Neuronal stem cell (in vitro differentiated cells): ENCODE measurements at regions not wholly inside any gene's neighbourhood (a gene's known extent, or its start where the extent isn't known, plus 50 kb on each side); places are given as distances from the start of the nearest gene placed in this dataset.

Experiments used
- DNase-seq: peaks from one replicate; pipeline ENCODE4 v3.0.0-alpha.2; 2013; ENCODE audit warnings: low spot score
- H2AFZ ChIP-seq: one replicate; pipeline ENCODE4 v1.6.1; 2013; ENCODE audit warnings: mild to moderate bottlenecking, low read length, inconsistent platforms
- H2AK5ac ChIP-seq: 2 replicates; pipeline ENCODE4 v1.6.1; 2013; ENCODE audit warnings: low read depth, mild to moderate bottlenecking, inconsistent platforms, low read length, moderate library complexity, mixed read lengths
- H2BK120ac ChIP-seq: 2 replicates; pipeline ENCODE4 v1.6.1; 2013; ENCODE audit warnings: low read depth, mild to moderate bottlenecking, inconsistent platforms, low read length, moderate library complexity, mixed read lengths
- H2BK12ac ChIP-seq: one replicate; pipeline ENCODE4 v1.6.1; 2013; ENCODE audit warnings: low read length, inconsistent platforms
- H2BK15ac ChIP-seq: 2 replicates; pipeline ENCODE4 v1.6.1; 2013; ENCODE audit warnings: mild to moderate bottlenecking, low read length, inconsistent platforms, mixed read lengths
- H2BK5ac ChIP-seq: one replicate; pipeline ENCODE4 v1.6.1; 2013; ENCODE audit warnings: inconsistent platforms, mild to moderate bottlenecking, low read length, moderate library complexity
- H3K14ac ChIP-seq: one replicate; pipeline ENCODE4 v1.6.1; 2013; ENCODE audit warnings: low read length, inconsistent platforms
- H3K18ac ChIP-seq: 2 replicates; pipeline ENCODE4 v1.6.1; 2013; ENCODE audit warnings: low read length, inconsistent platforms
- H3K23ac ChIP-seq: 2 replicates; pipeline ENCODE4 v1.6.1; 2013; ENCODE audit warnings: low read depth, mild to moderate bottlenecking, mixed read lengths, low read length, inconsistent platforms; ENCODE audit not compliant: poor library complexity
- H3K27ac ChIP-seq: replicated peaks from 3 replicates; pipeline ENCODE4 v1.5.1; 2013; ENCODE audit warnings: low read length, inconsistent platforms
- H3K27me3 ChIP-seq, 3 experiments: 2 replicates each; pipeline ENCODE4 v1.6.1; 2013; ENCODE audit warnings: low read length in 3 of 3, mild to moderate bottlenecking in 2 of 3, inconsistent platforms in 1 of 3, low read depth in 1 of 3, mixed read lengths in 1 of 3, moderate library complexity in 1 of 3; ENCODE audit not compliant: control insufficient read depth in 3 of 3, insufficient read depth in 3 of 3
- H3K36me3 ChIP-seq, 2 donors: replicated peaks in 1 of 2; 2 replicates each; pipeline ENCODE4 v1.6.1; 2013; ENCODE audit warnings: low read length in 2 of 2; ENCODE audit not compliant: control insufficient read depth in 2 of 2, insufficient read depth in 2 of 2
- H3K4ac ChIP-seq: 2 replicates; pipeline ENCODE4 v1.6.1; 2013; ENCODE audit warnings: inconsistent platforms, mild to moderate bottlenecking, low read length, moderate library complexity
- H3K4me1 ChIP-seq, 2 donors: 1 replicate in 1 of 2; 2 replicates in 1 of 2; pipeline ENCODE4 v1.6.1; 2013; ENCODE audit warnings: low read length in 2 of 2, low read depth in 1 of 2; ENCODE audit not compliant: control insufficient read depth in 2 of 2, insufficient read depth in 1 of 2
- H3K4me2 ChIP-seq: one replicate; pipeline ENCODE4 v1.6.1; 2013; ENCODE audit warnings: mild to moderate bottlenecking, low read length, inconsistent platforms; ENCODE audit not compliant: insufficient read depth, poor library complexity, severe bottlenecking
- H3K4me3 ChIP-seq, 2 donors: 2 replicates each; pipeline ENCODE4 v1.5.1; 2013; ENCODE audit warnings: low read length in 2 of 2, mild to moderate bottlenecking in 2 of 2, inconsistent platforms in 1 of 2, moderate library complexity in 1 of 2
- H3K79me1 ChIP-seq: one replicate; pipeline ENCODE4 v1.6.1; 2013; ENCODE audit warnings: low read depth, mild to moderate bottlenecking, inconsistent platforms, low read length, moderate library complexity
- H3K9ac ChIP-seq: one replicate; pipeline ENCODE4 v1.6.1; 2013; ENCODE audit warnings: mild to moderate bottlenecking, low read depth, low read length, inconsistent platforms; ENCODE audit not compliant: poor library complexity
- H3K9me3 ChIP-seq, 2 donors: replicated peaks in 1 of 2; 2 replicates each; pipeline versions ENCODE3 to v1.6.1; 2013; ENCODE audit warnings: low read length in 2 of 2, mild to moderate bottlenecking in 2 of 2, inconsistent platforms in 1 of 2, low read depth in 1 of 2, mixed read lengths in 1 of 2, moderate library complexity in 1 of 2; ENCODE audit not compliant: control insufficient read depth in 2 of 2, insufficient read depth in 1 of 2
- H4K8ac ChIP-seq: one replicate; pipeline ENCODE4 v1.6.1; 2013; ENCODE audit warnings: low read depth, mild to moderate bottlenecking, inconsistent platforms, low read length, moderate library complexity
- H4K91ac ChIP-seq: one replicate; pipeline ENCODE4 v1.6.1; 2013; ENCODE audit warnings: low read length, low read depth, mild to moderate bottlenecking, inconsistent platforms; ENCODE audit not compliant: poor library complexity
- WGBS, 2 donors: extraction: QIAGEN DNeasy Blood & Tissue Kit; methylation state at CpG; one replicate each; pipeline ENCODE4 v1.1.7; 2013; ENCODE audit warnings: missing lambda C conversion rate in 2 of 2, mixed read lengths in 1 of 2; ENCODE audit not compliant: insufficient read length in 2 of 2, insufficient replicate concordance in 1 of 2; ENCODE audit errors: extremely low coverage in 2 of 2; 5-methylcytosine and 5-hydroxymethylcytosine counted together

DNA sequence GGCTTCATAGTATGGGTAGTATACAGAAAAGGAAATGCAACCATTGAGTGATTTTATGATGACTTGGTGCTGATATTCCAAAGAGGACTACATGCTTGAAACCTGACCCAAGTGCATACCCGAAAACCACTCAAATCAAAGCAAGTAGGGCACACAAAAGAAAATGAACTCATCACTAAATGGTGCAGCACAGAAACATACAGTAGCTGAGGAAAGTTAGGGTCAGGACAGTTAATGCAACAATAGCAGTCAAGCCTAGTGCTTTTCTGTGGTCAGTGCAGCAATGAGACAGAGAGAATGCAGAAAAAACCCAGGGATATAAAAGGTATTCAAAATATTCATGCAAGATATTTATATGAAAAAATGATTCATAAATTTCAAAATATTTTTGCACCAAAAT is 711.1 kb downstream of the EPHA7 start:
- Histone ChIP-seq H3K9ac (no peak overlapping the region), H4K91ac (no peak overlapping the region), H3K79me1 (no peaks in the 10 kb centered on the region), H3K9me3 (no peaks in the 10 kb centered on the region), H2AK5ac (no peak overlapping the region), H3K4me3 (no peak overlapping the region), H2BK120ac (no peak overlapping the region), H3K23ac (no peak overlapping the region), H2BK12ac (no peak overlapping the region), H3K27ac (no peak overlapping the region), H3K14ac (no peak overlapping the region), H3K4me2 (no peak overlapping the region), H3K4me1 (no peaks in the 10 kb centered on the region), H2BK5ac (no peak overlapping the region), H3K36me3 (no peaks in the 10 kb centered on the region), H2AFZ (no peak overlapping the region), H2BK15ac (no peak overlapping the region), H4K8ac (no peak overlapping the region), H3K27me3 (no peaks in the 10 kb centered on the region), H3K4ac (no peak overlapping the region), H3K18ac (no peak overlapping the region)
- DNase-seq = no peak
- no CpG with 5 or more reads among the region's 1 CpG for WGBS, 2 donors

DNA sequence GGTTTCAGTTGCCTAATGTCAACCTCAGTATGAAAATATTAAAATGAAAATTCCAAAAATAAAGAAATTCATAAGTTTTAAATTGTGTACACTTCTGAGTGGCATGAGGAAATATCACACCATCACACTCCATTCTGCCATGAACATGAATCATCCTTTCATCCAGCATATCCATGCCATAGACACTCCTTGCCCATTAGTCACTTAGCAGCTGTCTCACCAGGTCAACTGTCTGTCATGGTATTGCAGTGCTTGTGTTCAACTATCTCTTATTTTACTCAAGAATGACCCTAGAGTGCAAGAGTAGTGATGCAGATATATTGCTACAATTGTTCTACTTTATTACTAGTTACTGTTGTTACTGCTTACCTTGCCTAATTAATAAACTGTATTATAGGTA is 712.4 kb downstream of the EPHA7 start:
- Histone ChIP-seq H3K23ac (no peak overlapping the region), H2AFZ (no peak overlapping the region), H2BK15ac (no peak overlapping the region), H3K79me1 (no peaks in the 10 kb centered on the region), H2BK12ac (no peak overlapping the region), H3K9me3 (no peaks in the 10 kb centered on the region), H2AK5ac (no peak overlapping the region), H3K36me3 (no peaks in the 10 kb centered on the region), H3K4me2 (no peak overlapping the region), H3K14ac (no peak overlapping the region), H3K4me3 (no peak overlapping the region), H3K27me3 (no peaks in the 10 kb centered on the region), H3K27ac (no peak overlapping the region), H2BK120ac (no peak overlapping the region), H3K9ac (no peak overlapping the region), H4K91ac (no peak overlapping the region), H3K18ac (no peak overlapping the region), H3K4ac (no peak overlapping the region), H2BK5ac (no peak overlapping the region), H4K8ac (no peak overlapping the region), H3K4me1 (no peaks in the 10 kb centered on the region)
- no peak for DNase-seq

DNA sequence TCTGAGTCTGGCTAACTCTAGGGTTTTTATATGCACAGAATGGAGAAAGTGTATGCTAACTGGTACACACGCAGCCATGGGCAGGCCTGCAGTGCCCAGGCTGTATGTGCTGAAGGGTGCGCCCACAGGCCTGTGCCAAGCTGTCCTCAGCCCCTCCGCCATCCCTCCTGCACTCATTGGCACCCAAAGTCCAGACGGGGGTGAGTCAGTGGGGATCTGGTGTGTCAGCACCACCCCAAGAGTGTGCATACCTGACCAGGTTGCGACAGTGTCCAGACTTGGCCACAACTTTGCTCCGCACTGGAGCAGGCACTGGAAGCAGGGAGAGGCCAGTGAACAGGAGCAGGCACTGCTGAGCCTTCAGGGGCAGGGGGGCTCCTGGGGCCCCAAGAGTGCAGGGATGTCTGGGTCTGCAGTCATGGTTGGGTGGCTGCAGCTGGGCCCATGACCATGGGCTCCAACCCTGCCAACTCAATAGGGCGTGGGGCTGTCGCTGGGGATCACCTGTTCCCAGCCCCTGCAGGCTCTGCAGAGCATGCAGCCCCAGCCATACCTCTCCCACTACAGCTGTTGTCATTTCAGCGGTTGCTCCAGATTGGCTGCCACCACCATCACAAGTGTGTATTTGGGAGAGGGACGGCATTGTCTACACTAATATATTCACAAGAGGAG is 717.8 kb downstream of the EPHA7 start:
- H4K8ac ChIP-seq = no peak overlapping the region
- H3K4me1 ChIP-seq = no peaks in the 10 kb centered on the region
- no peaks in the 10 kb centered on the region for H3K36me3 ChIP-seq
- H3K18ac ChIP-seq = peak overlapping the region; percentile 64
- no peaks in the 10 kb centered on the region for H3K9me3 ChIP-seq
- no peak overlapping the region for H4K91ac ChIP-seq
- no peak overlapping the region for H3K4me2 ChIP-seq
- no peak overlapping the region for H2BK5ac ChIP-seq
- peak overlapping the region in 1 of 2 donors; percentile 8 for H3K4me3 ChIP-seq
- DNase-seq = no peak
- no peak overlapping the region for H3K23ac ChIP-seq
- H3K9ac ChIP-seq = peak overlapping the region; percentile 72
- H3K27me3 ChIP-seq = no peaks in the 10 kb centered on the region
- no peak overlapping the region for H2BK120ac ChIP-seq
- H3K79me1 ChIP-seq = no peaks in the 10 kb centered on the region
- no peak overlapping the region for H2BK15ac ChIP-seq
- H3K4ac ChIP-seq = no peak overlapping the region
- peak overlapping the region; percentile 31 for H3K14ac ChIP-seq
- WGBS, 2 donors = no CpG with 5 or more reads among the region's 10 CpGs
- H2BK12ac ChIP-seq = peak overlapping the region; percentile 82
- H3K27ac ChIP-seq = no peak overlapping the region
- peak overlapping the region; percentile 56 for H2AK5ac ChIP-seq
- no peak overlapping the region for H2AFZ ChIP-seq

- Histone ChIP-seq H3K27ac (no peak overlapping the region), H2BK120ac (no peak overlapping the region), H3K4me2 (no peak overlapping the region), H3K9me3 (no peaks in the 10 kb centered on the region), H2AFZ (no peak overlapping the region), H3K79me1 (no peaks in the 10 kb centered on the region), H2BK12ac (peak overlapping the region; percentile 22), H3K4me1 (no peaks in the 10 kb centered on the region), H3K18ac (peak overlapping the region; percentile 48), H2AK5ac (peak overlapping the region; percentile 56), H3K9ac (no peak overlapping the region), H3K23ac (peak overlapping the region; percentile 85), H3K4ac (no peak overlapping the region), H3K36me3 (no peaks in the 10 kb centered on the region), H4K91ac (no peak overlapping the region), H3K27me3 (no peaks in the 10 kb centered on the region), H3K14ac (peak overlapping the region; percentile 89), H2BK5ac (no peak overlapping the region), H2BK15ac (peak overlapping the region; percentile 58), H4K8ac (no peak overlapping the region), H3K4me3 (peak overlapping the region in 1 of 2 donors; percentile 49)
- WGBS, 2 donors = no CpG with 5 or more reads among the region's 11 CpGs
- no peak for DNase-seq
Measured at GRCh38 chr6:92700411-92700810, 718.9 kb downstream of the EPHA7 start.
